ENCODE measurements at regions not wholly inside any gene's neighbourhood (a gene's known extent, or its start where the extent isn't known, plus 50 kb on each side); places are given as distances from the start of the nearest gene placed in this dataset.

DNA sequence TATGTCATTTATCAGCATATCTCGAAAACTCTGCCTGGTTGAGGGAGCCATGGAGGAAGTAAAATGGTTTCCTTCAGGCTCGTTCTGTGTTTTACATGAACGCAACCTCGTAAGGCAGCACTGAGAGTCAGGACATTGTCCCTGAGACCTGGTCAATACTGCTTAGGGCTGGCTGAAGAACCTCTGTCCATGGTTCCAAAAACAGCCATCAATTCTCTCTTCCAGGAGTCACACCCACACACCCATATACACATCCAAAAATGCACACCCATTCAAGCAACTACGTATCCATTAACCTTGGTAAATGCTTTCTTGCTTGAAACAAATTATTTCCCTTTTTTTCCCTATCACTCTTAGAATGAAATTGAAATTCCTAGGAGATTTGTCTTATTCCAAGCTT is 91.0 kb upstream of the CHL1 start:
- TF ChIP-seq, protein P1, sequence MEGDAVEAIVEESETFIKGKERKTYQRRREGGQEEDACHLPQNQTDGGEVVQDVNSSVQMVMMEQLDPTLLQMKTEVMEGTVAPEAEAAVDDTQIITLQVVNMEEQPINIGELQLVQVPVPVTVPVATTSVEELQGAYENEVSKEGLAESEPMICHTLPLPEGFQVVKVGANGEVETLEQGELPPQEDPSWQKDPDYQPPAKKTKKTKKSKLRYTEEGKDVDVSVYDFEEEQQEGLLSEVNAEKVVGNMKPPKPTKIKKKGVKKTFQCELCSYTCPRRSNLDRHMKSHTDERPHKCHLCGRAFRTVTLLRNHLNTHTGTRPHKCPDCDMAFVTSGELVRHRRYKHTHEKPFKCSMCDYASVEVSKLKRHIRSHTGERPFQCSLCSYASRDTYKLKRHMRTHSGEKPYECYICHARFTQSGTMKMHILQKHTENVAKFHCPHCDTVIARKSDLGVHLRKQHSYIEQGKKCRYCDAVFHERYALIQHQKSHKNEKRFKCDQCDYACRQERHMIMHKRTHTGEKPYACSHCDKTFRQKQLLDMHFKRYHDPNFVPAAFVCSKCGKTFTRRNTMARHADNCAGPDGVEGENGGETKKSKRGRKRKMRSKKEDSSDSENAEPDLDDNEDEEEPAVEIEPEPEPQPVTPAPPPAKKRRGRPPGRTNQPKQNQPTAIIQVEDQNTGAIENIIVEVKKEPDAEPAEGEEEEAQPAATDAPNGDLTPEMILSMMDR (IDR thresholded peaks at IDR 0.05) = no peak
- no peak for TF ChIP-seq POLR2A (IDR thresholded peaks at IDR 0.05)
